ENCODE measurements at regions not wholly inside any gene's neighbourhood (a gene's known extent, or its start where the extent isn't known, plus 50 kb on each side); places are given as distances from the start of the nearest gene placed in this dataset.

DNA sequence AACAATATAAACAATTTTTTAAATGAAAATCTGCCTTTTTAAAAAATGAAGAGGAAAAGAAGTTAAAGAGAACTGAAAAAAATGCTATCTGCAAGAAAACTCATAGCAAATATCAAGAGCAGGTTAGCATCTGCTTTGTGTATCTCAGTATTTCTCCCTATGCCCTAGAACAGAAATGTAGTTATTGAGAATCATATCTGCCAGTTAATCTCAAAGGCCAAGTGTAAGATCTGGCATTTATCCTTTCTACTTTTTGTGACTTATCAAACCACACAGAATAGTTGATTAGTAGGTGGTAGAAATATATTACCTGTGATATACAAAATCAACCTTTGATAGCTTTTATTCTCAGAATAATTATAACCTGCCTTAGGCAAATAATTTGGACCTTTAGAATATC is 1699.8 kb downstream of the EFNA5 start:
- Histone ChIP-seq H3K4me2 (no peak overlapping the region), H3K9ac (no peak overlapping the region), H3K9me2 (peaks cover 4% of the 10 kb centered on the region; the same call in 1 of the 2 replicates), H3K9me3 (no peaks in the 10 kb centered on the region), H3K36me3 (replicated peaks in 1 of 2; ENCODE audit: control insufficient read depth in 1 of 2, insufficient read depth in 2 of 2, low read length in 1 of 2) (no peaks in the 10 kb centered on the region), H3K27me3 (ENCODE audit: insufficient read depth) (no peaks in the 10 kb centered on the region), H3K4me3 (ENCODE audit: low read depth in 2 of 2, low read length in 1 of 2) (no peak overlapping the region), H3F3A (replicated peaks; ENCODE audit: insufficient read depth) (no peaks in the 10 kb centered on the region), H4K20me1 (ENCODE audit: insufficient read depth) (no peaks in the 10 kb centered on the region), H3K4me1 (ENCODE audit: control insufficient read depth in 1 of 2, insufficient read depth in 2 of 2, low read depth in 1 of 2, low read length in 1 of 2) (peaks cover 0 to 9% of the 10 kb centered on the region in 2 experiments; a peak in 1 of 4 replicates), H3K27ac (ENCODE audit: low read depth in 2 of 2, low read length in 1 of 2) (no peak overlapping the region; a peak in 1 of 4 replicates), H3K79me2 (ENCODE audit: insufficient read depth) (no peaks in the 10 kb centered on the region), H2AFZ (ENCODE audit: low read depth) (no peak overlapping the region)
- peak; percentile 3 for DNase-seq
- CTCF ChIA-PET = no interaction called here
- TF ChIP-seq, protein P1, sequence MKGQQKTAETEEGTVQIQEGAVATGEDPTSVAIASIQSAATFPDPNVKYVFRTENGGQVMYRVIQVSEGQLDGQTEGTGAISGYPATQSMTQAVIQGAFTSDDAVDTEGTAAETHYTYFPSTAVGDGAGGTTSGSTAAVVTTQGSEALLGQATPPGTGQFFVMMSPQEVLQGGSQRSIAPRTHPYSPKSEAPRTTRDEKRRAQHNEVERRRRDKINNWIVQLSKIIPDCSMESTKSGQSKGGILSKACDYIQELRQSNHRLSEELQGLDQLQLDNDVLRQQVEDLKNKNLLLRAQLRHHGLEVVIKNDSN (IDR thresholded peaks at IDR 0.05; ENCODE audit: borderline replicate concordance, low read depth) = no peak
- TF ChIP-seq RCOR1 (IDR thresholded peaks at IDR 0.05; ENCODE audit: low read length) (peak; percentile 39; the same call in 1 of the 2 replicates), NFIC (IDR thresholded peaks at IDR 0.05; ENCODE audit: borderline replicate concordance) (no peak), FOSL2 (IDR thresholded peaks at IDR 0.05; ENCODE audit: borderline replicate concordance, low read depth) (no peak), GABPA (IDR thresholded peaks at IDR 0.05; ENCODE audit: low read depth) (no peak), FOXJ3 (CRISPR knock-in tag; IDR thresholded peaks at IDR 0.05) (no peak), JUND (IDR thresholded peaks at IDR 0.05) (no peak), SMC3 (IDR thresholded peaks at IDR 0.05; ENCODE audit: low read depth, low read length) (no peak), GATA2 (CRISPR knock-in tag; IDR thresholded peaks at IDR 0.05) (peak; percentile 80), EP300 (IDR thresholded peaks at IDR 0.05; ENCODE audit: borderline replicate concordance in 1 of 2, low read depth in 1 of 2, low read length in 1 of 2) (peak in 1 of 2 experiments; percentile 68; a peak in 2 of 4 replicates), TCF12 (IDR thresholded peaks at IDR 0.05) (no peak), MEF2A (IDR thresholded peaks at IDR 0.05; ENCODE audit: borderline replicate concordance, low read depth) (no peak), ELF1 (IDR thresholded peaks at IDR 0.05) (no peak), RAD21 (IDR thresholded peaks at IDR 0.05; ENCODE audit: low read length) (0 out of 2 replicates have a peak, but pooled peaks have one; percentile 10), NRF1 (IDR thresholded peaks at IDR 0.05; ENCODE audit: low read depth, low read length) (no peak), MXI1 (IDR thresholded peaks at IDR 0.05; ENCODE audit: low read depth, low read length) (no peak)
- TF ChIP-seq, protein P2, sequence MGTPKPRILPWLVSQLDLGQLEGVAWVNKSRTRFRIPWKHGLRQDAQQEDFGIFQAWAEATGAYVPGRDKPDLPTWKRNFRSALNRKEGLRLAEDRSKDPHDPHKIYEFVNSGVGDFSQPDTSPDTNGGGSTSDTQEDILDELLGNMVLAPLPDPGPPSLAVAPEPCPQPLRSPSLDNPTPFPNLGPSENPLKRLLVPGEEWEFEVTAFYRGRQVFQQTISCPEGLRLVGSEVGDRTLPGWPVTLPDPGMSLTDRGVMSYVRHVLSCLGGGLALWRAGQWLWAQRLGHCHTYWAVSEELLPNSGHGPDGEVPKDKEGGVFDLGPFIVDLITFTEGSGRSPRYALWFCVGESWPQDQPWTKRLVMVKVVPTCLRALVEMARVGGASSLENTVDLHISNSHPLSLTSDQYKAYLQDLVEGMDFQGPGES (IDR thresholded peaks at IDR 0.05; ENCODE audit: low read depth, low read length) = no peak
- POLR2A ChIA-PET = no interaction called here

DNA sequence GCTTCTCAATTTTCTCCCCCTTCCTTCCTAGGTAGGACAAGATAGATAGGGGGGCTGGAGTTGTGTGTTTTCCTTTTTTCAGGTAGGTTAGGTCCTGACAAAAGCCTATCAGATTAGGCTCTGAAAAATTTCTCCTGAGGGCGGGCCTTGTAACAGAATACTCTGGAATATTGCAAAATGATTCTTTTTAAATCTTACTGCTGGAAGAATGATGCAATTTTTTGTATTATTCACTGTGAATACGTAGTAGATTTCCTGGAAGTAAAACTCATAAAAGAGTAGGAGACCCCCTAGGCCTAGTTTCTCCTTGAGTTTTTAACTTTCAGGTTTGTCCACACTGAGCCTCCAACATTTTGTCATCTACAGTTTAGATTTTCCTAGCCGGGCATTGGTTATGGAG is 1701.8 kb downstream of the EFNA5 start:
- Histone ChIP-seq H3K9me2 (peaks cover 4% of the 10 kb centered on the region; the same call in 1 of the 2 replicates), H3K79me2 (ENCODE audit: insufficient read depth) (no peaks in the 10 kb centered on the region), H3K4me1 (ENCODE audit: control insufficient read depth in 1 of 2, insufficient read depth in 2 of 2, low read depth in 1 of 2, low read length in 1 of 2) (peaks cover 0 to 6% of the 10 kb centered on the region in 2 experiments; a peak in 1 of 4 replicates), H3K9ac (no peak overlapping the region), H3K27ac (ENCODE audit: low read depth in 2 of 2, low read length in 1 of 2) (no peak overlapping the region), H3K27me3 (ENCODE audit: insufficient read depth) (no peaks in the 10 kb centered on the region), H4K20me1 (ENCODE audit: insufficient read depth) (no peaks in the 10 kb centered on the region), H3F3A (replicated peaks; ENCODE audit: insufficient read depth) (no peaks in the 10 kb centered on the region), H3K36me3 (replicated peaks in 1 of 2; ENCODE audit: control insufficient read depth in 1 of 2, insufficient read depth in 2 of 2, low read length in 1 of 2) (no peaks in the 10 kb centered on the region), H3K9me3 (no peaks in the 10 kb centered on the region), H3K4me3 (ENCODE audit: low read depth in 2 of 2, low read length in 1 of 2) (no peak overlapping the region), H2AFZ (ENCODE audit: low read depth) (no peak overlapping the region), H3K4me2 (no peak overlapping the region)
- WGBS (ENCODE audit: low lambda C conversion rate) = 86% methylated on average over 3 of the region's 3 CpGs
- DNase-seq = no peak
- ChIA-PET POLR2A (no interaction called here), CTCF (no interaction called here)
- TF ChIP-seq FOXM1 (IDR thresholded peaks at IDR 0.05; ENCODE audit: low read depth) = no peak
- no peak for TF ChIP-seq MXI1 (IDR thresholded peaks at IDR 0.05; ENCODE audit: low read depth, low read length)
- no peak for TF ChIP-seq EZH2phosphoT487 (IDR thresholded peaks at IDR 0.05; ENCODE audit: borderline replicate concordance, low read depth)
- TF ChIP-seq, protein P3, sequence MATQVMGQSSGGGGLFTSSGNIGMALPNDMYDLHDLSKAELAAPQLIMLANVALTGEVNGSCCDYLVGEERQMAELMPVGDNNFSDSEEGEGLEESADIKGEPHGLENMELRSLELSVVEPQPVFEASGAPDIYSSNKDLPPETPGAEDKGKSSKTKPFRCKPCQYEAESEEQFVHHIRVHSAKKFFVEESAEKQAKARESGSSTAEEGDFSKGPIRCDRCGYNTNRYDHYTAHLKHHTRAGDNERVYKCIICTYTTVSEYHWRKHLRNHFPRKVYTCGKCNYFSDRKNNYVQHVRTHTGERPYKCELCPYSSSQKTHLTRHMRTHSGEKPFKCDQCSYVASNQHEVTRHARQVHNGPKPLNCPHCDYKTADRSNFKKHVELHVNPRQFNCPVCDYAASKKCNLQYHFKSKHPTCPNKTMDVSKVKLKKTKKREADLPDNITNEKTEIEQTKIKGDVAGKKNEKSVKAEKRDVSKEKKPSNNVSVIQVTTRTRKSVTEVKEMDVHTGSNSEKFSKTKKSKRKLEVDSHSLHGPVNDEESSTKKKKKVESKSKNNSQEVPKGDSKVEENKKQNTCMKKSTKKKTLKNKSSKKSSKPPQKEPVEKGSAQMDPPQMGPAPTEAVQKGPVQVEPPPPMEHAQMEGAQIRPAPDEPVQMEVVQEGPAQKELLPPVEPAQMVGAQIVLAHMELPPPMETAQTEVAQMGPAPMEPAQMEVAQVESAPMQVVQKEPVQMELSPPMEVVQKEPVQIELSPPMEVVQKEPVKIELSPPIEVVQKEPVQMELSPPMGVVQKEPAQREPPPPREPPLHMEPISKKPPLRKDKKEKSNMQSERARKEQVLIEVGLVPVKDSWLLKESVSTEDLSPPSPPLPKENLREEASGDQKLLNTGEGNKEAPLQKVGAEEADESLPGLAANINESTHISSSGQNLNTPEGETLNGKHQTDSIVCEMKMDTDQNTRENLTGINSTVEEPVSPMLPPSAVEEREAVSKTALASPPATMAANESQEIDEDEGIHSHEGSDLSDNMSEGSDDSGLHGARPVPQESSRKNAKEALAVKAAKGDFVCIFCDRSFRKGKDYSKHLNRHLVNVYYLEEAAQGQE (IDR thresholded peaks at IDR 0.05; ENCODE audit: low read depth, low read length) = no peak
- TF ChIP-seq ELF1 (IDR thresholded peaks at IDR 0.05) = no peak
- TF ChIP-seq GABPA (IDR thresholded peaks at IDR 0.05; ENCODE audit: low read depth) = no peak
- no peak for TF ChIP-seq SIN3A (IDR thresholded peaks at IDR 0.05; ENCODE audit: borderline replicate concordance, low read depth, low read length)
- TF ChIP-seq GATA2 (CRISPR knock-in tag; IDR thresholded peaks at IDR 0.05) = no peak
- no peak for TF ChIP-seq JUND (IDR thresholded peaks at IDR 0.05)
- TF ChIP-seq POLR2AphosphoS5 (IDR thresholded peaks at IDR 0.05; ENCODE audit: low read depth, low read length) = no peak
- TF ChIP-seq, protein P4, sequence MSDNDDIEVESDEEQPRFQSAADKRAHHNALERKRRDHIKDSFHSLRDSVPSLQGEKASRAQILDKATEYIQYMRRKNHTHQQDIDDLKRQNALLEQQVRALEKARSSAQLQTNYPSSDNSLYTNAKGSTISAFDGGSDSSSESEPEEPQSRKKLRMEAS (IDR thresholded peaks at IDR 0.05; ENCODE audit: low read depth) = no peak
- TF ChIP-seq RFX5 (IDR thresholded peaks at IDR 0.05; ENCODE audit: low read length) = no peak
- TF ChIP-seq TAF1 (IDR thresholded peaks at IDR 0.05; ENCODE audit: borderline replicate concordance, low read depth, low read length) = no peak
- no peak for TF ChIP-seq MEF2A (IDR thresholded peaks at IDR 0.05; ENCODE audit: borderline replicate concordance, low read depth)
